ENCODE measurements at regions not wholly inside any gene's neighbourhood (a gene's known extent, or its start where the extent isn't known, plus 50 kb on each side); places are given as distances from the start of the nearest gene placed in this dataset.

DNA sequence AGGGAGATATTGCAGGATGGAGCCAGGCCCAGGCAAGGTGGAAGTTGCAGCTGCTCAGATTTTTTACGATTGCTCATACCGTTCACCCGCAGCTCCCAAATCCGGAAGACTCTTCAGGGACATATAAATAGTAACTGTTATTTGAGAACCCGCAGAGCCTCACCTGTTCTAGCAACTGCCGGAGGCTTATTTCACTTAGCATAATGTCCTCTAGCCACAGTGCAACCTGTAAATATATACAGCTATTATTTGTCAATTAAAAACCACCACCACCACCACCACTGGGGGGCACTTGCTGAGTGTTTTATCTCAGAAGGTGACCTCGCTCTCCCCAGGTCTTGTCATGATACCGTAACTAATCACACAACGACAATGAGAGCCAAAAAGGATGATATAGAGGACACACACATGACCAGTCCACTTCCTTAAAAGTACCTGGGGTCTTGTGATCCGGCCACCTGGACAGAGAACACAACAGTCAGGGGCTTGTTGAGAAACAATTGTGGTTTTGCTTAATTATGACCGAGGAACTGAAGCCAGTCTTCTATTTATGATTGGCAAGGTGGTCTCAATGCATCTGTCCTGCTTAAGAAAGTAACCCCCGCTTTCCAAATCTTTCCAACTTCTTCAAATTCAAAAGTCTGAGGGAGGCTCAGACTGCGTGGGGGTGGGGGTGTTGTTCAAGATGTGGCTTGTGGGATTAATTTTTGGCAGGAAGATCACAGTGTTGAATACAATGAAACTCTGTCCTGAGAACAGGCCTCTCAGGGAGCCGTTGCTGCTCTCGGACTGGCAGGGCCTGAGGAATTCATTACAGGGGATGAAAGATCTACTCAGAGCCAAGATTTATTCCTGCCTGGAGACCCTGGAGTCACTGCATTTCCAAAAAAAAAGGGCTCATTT lies 72.3 kb upstream of the PRNP start:
- in situ Hi-C loops (cut with MboI) = no loop called here
- ATAC-seq (peak; percentile 90), FAIRE-seq (peak; percentile 59), DNase-seq (ENCODE audit: low read depth, low spot score) (peak; percentile 38)
- H4K20me1 ChIP-seq (ENCODE audit: control insufficient read depth, insufficient read depth) = no peaks in the 10 kb centered on the region
- WGBS (ENCODE audit: insufficient coverage, insufficient replicate concordance, low lambda C conversion rate, missing lambda C conversion rate) = 16% methylated on average over 15 of the region's 15 CpGs
- peaks cover 13% of the 10 kb centered on the region for H3K4me1 ChIP-seq (ENCODE audit: control insufficient read depth, insufficient read depth, low read length)
- no peaks in the 10 kb centered on the region for H3K79me2 ChIP-seq (ENCODE audit: control insufficient read depth, insufficient read depth, low read length)
- no TSS peak for BruUV-seq (replicated peaks)
- POLR2A ChIA-PET = interaction anchor here (1.0 kb wide), 1 partner anchor 106 kb away, joined by 5 read pairs; no protein-coding TSS in a partner anchor
- intact Hi-C loops (cut with micrococcal nuclease; ENCODE audit: unreplicated experiment) = loop anchor here (1.0 kb wide), 1 partner anchor 106 kb away; no protein-coding TSS in a partner anchor
- RAD21 ChIA-PET (ENCODE audit: unreplicated experiment) = interaction anchor here (0.6 to 2.9 kb wide), 8 partner anchors 12 to 588 kb away, joined by 3 to 29 read pairs (median 4); no protein-coding TSS in a partner anchor
- H3K27me3 ChIP-seq (replicated peaks in 1 of 2; ENCODE audit: control insufficient read depth in 2 of 2, insufficient read depth in 2 of 2, low read length in 1 of 2) = no peaks in the 10 kb centered on the region
- H3K36me3 ChIP-seq (ENCODE audit: control insufficient read depth in 2 of 2, insufficient read depth in 2 of 2, low read length in 1 of 2) = no peaks in the 10 kb centered on the region
- SMC1A ChIA-PET (ENCODE audit: uncharacterized antibody, unreplicated experiment) = interaction anchor here (0.7 to 1.1 kb wide), 6 partner anchors 9 to 144 kb away, joined by 3 to 16 read pairs (median 3); no protein-coding TSS in a partner anchor
- H3K4me3 ChIP-seq = no peak overlapping the region
- H3K4me2 ChIP-seq (ENCODE audit: control insufficient read depth, insufficient read depth) = peak overlapping the region; percentile 54
- no peak overlapping the region for H3K9ac ChIP-seq (ENCODE audit: control insufficient read depth, insufficient read depth, low read length)
- peak overlapping the region; percentile 61 for H2AFZ ChIP-seq (ENCODE audit: control insufficient read depth, low read depth, low read length)
- peaks cover 3% of the 10 kb centered on the region; the same call in 2 of the 3 replicates for H3K9me3 ChIP-seq (replicated peaks; ENCODE audit: control insufficient read depth, insufficient read depth, low read length)
- no peak overlapping the region for H3K27ac ChIP-seq (ENCODE audit: control insufficient read depth, insufficient read depth)
- CTCF ChIA-PET = interaction anchor here (0.6 to 13.3 kb wide), 8 partner anchors 8 to 513 kb away, joined by 3 to 199 read pairs (median 3); partner anchors contain the start of genes CDS2 and PRND
- TF ChIP-seq, protein P1, sequence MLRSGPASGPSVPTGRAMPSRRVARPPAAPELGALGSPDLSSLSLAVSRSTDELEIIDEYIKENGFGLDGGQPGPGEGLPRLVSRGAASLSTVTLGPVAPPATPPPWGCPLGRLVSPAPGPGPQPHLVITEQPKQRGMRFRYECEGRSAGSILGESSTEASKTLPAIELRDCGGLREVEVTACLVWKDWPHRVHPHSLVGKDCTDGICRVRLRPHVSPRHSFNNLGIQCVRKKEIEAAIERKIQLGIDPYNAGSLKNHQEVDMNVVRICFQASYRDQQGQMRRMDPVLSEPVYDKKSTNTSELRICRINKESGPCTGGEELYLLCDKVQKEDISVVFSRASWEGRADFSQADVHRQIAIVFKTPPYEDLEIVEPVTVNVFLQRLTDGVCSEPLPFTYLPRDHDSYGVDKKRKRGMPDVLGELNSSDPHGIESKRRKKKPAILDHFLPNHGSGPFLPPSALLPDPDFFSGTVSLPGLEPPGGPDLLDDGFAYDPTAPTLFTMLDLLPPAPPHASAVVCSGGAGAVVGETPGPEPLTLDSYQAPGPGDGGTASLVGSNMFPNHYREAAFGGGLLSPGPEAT (IDR thresholded peaks at IDR 0.05; ENCODE audit: low read depth) = no peak
- no peak for TF ChIP-seq HCFC1 (IDR thresholded peaks at IDR 0.05; ENCODE audit: low read length)
- peak in 1 of 2 experiments; percentile 21; a peak in 1 of 4 replicates for TF ChIP-seq IKZF2 (IDR thresholded peaks at IDR 0.05)
- no peak for TF ChIP-seq SREBF1 (IDR thresholded peaks at IDR 0.05; ENCODE audit: low read length)
- TF ChIP-seq ZSCAN29 (IDR thresholded peaks at IDR 0.05) = no peak
- peak; percentile 59; the same call in 1 of the 2 replicates for TF ChIP-seq RUNX3 (IDR thresholded peaks at IDR 0.05; ENCODE audit: low read length)
- 0 out of 2 replicates have a peak, but pooled peaks have one; percentile 51 for TF ChIP-seq CBX5 (IDR thresholded peaks at IDR 0.05; ENCODE audit: low read depth)
- TF ChIP-seq POLR2AphosphoS5 (IDR thresholded peaks at IDR 0.05; ENCODE audit: low read length) = no peak
- peak; percentile 58 for TF ChIP-seq RAD21 (IDR thresholded peaks at IDR 0.05; ENCODE audit: insufficient read depth, low read depth, low read length)
- TF ChIP-seq JUND (IDR thresholded peaks at IDR 0.05; ENCODE audit: low read depth, low read length) = no peak
- no peak for TF ChIP-seq KAT2A (conservative IDR thresholded peaks at IDR 0.05; ENCODE audit: control insufficient read depth, low read depth, low read length)
- TF ChIP-seq, protein P2, sequence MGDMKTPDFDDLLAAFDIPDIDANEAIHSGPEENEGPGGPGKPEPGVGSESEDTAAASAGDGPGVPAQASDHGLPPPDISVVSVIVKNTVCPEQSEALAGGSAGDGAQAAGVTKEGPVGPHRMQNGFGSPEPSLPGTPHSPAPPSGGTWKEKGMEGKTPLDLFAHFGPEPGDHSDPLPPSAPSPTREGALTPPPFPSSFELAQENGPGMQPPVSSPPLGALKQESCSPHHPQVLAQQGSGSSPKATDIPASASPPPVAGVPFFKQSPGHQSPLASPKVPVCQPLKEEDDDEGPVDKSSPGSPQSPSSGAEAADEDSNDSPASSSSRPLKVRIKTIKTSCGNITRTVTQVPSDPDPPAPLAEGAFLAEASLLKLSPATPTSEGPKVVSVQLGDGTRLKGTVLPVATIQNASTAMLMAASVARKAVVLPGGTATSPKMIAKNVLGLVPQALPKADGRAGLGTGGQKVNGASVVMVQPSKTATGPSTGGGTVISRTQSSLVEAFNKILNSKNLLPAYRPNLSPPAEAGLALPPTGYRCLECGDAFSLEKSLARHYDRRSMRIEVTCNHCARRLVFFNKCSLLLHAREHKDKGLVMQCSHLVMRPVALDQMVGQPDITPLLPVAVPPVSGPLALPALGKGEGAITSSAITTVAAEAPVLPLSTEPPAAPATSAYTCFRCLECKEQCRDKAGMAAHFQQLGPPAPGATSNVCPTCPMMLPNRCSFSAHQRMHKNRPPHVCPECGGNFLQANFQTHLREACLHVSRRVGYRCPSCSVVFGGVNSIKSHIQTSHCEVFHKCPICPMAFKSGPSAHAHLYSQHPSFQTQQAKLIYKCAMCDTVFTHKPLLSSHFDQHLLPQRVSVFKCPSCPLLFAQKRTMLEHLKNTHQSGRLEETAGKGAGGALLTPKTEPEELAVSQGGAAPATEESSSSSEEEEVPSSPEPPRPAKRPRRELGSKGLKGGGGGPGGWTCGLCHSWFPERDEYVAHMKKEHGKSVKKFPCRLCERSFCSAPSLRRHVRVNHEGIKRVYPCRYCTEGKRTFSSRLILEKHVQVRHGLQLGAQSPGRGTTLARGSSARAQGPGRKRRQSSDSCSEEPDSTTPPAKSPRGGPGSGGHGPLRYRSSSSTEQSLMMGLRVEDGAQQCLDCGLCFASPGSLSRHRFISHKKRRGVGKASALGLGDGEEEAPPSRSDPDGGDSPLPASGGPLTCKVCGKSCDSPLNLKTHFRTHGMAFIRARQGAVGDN (IDR thresholded peaks at IDR 0.05) = no peak
- peak; percentile 67 for TF ChIP-seq MTA2 (IDR thresholded peaks at IDR 0.05; ENCODE audit: low read depth)
- peak; percentile 72 for TF ChIP-seq NR2F1 (conservative IDR thresholded peaks at IDR 0.05)

Measured in GM12878 (cell line).